Vagina (tissue), 2 donors: ENCODE measurements at regions not wholly inside any gene's neighbourhood (a gene's known extent, or its start where the extent isn't known, plus 50 kb on each side); places are given as distances from the start of the nearest gene placed in this dataset.

ENCODE experiments used
- POLR2A ChIP-seq, 2 donors: fragments of 450-650 bp; IDR thresholded peaks; one replicate each; pipeline ENCODE4 v1.6.1; 2017; ENCODE audit warnings: antibody characterized with exemption in 2 of 2, mild to moderate bottlenecking in 2 of 2, moderate library complexity in 2 of 2
- TF ChIP-seq, protein P1 (sequence below), 3 experiments: fragments of 450-650 bp in 2 of 3; fragments of 200-600 bp in 1 of 3; sonication (generic) in 1 of 3; IDR thresholded peaks; one replicate each; pipeline ENCODE4 v1.5.1; 2017 to 2019; ENCODE audit warnings: antibody characterized with exemption in 3 of 3, mild to moderate bottlenecking in 2 of 3, moderate library complexity in 2 of 3

GRCh38 chr18:24538414-24539264, 78.2 kb downstream of the HRH4 start:
- TF ChIP-seq, protein P1, sequence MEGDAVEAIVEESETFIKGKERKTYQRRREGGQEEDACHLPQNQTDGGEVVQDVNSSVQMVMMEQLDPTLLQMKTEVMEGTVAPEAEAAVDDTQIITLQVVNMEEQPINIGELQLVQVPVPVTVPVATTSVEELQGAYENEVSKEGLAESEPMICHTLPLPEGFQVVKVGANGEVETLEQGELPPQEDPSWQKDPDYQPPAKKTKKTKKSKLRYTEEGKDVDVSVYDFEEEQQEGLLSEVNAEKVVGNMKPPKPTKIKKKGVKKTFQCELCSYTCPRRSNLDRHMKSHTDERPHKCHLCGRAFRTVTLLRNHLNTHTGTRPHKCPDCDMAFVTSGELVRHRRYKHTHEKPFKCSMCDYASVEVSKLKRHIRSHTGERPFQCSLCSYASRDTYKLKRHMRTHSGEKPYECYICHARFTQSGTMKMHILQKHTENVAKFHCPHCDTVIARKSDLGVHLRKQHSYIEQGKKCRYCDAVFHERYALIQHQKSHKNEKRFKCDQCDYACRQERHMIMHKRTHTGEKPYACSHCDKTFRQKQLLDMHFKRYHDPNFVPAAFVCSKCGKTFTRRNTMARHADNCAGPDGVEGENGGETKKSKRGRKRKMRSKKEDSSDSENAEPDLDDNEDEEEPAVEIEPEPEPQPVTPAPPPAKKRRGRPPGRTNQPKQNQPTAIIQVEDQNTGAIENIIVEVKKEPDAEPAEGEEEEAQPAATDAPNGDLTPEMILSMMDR (IDR thresholded peaks at IDR 0.05) = no peak
- no peak for TF ChIP-seq POLR2A (IDR thresholded peaks at IDR 0.05)
